ENCODE measurements at regions not wholly inside any gene's neighbourhood (a gene's known extent, or its start where the extent isn't known, plus 50 kb on each side); places are given as distances from the start of the nearest gene placed in this dataset.

DNA sequence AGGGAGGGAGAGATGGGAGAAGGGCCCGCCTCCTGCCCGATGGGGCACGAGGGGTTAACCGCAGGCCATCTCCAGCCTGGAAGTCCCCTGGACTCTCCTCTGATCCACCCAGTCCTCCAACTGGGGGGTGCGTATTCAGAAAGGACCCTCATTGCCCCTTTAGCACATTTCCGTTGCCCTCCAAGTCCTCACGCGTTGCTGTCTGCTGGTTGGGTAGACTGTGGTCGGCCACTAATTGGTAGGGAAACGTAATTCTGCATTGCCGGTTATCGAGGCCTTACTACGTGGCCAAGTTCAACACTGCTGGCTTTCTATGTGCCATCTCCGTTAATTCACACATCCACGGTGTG is 103.4 kb downstream of the FOXL1 start:
- no peak for DNase-seq
- H3K4me3 Mint-ChIP-seq: no peak overlapping the region
- no peaks in the 10 kb centered on the region for H3K36me3 Mint-ChIP-seq
- no peak for ATAC-seq
- no peaks in the 10 kb centered on the region for H3K4me1 Mint-ChIP-seq
- H3K9me3 Mint-ChIP-seq: no peaks in the 10 kb centered on the region
- Histone ChIP-seq H3K27ac (ENCODE audit: low read length) (no peak overlapping the region), H3K9me3 (ENCODE audit: control insufficient read depth, insufficient read depth, low read length) (no peaks in the 10 kb centered on the region), H3K4me1 (ENCODE audit: control insufficient read depth, insufficient read depth, low read length) (no peaks in the 10 kb centered on the region), H3K4me3 (ENCODE audit: low read length) (no peak overlapping the region), H3K36me3 (ENCODE audit: control insufficient read depth, insufficient read depth, low read length) (no peaks in the 10 kb centered on the region), H3K27me3 (ENCODE audit: control insufficient read depth, insufficient read depth, low read length) (no peaks in the 10 kb centered on the region)
- no peak overlapping the region for H3K27ac Mint-ChIP-seq
- TF ChIP-seq, protein P1, sequence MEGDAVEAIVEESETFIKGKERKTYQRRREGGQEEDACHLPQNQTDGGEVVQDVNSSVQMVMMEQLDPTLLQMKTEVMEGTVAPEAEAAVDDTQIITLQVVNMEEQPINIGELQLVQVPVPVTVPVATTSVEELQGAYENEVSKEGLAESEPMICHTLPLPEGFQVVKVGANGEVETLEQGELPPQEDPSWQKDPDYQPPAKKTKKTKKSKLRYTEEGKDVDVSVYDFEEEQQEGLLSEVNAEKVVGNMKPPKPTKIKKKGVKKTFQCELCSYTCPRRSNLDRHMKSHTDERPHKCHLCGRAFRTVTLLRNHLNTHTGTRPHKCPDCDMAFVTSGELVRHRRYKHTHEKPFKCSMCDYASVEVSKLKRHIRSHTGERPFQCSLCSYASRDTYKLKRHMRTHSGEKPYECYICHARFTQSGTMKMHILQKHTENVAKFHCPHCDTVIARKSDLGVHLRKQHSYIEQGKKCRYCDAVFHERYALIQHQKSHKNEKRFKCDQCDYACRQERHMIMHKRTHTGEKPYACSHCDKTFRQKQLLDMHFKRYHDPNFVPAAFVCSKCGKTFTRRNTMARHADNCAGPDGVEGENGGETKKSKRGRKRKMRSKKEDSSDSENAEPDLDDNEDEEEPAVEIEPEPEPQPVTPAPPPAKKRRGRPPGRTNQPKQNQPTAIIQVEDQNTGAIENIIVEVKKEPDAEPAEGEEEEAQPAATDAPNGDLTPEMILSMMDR (IDR thresholded peaks at IDR 0.05): no peak
- peaks cover 0 to 9% of the 10 kb centered on the region in 2 donors for H3K27me3 Mint-ChIP-seq (ENCODE audit: low read depth in 2 of 2)
- intact Hi-C loops (cut with micrococcal nuclease): no loop called here
- 91% methylated on average over 15 of the region's 15 CpGs for WGBS (ENCODE audit: insufficient coverage)

DNA sequence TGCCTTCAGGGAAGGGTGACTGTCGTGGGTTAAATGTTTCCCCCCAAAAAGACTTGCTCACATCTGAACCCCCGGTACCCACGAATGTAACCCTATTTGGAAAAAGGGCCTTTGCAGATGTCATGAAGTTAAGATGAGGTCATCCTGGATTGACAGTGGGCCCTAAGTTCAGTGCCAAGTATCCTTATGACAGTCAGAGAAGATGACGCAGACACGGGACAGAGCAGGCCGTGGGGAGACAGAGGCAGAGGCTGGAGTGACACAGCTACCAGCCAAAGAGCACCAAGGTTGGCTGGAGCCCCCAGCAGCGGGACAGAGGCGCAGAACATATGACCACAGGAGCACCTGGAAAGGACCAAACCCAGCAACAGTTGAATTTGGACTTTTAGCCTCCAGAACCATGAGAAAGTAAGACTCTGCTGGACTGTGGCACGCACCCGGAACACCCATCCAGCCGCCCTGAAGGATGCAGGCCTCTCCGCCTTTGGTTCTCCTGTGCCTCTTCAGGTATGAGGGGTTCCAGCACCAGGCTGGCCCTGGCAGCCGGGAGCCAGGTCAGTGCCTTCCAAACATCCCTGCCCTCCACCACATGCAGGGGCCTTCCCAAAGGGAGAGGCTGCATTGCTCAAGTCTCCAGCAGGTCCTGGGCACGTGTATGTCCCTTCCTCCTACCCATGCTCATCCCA is 104.0 kb downstream of the FOXL1 start:
- Histone ChIP-seq H3K4me3 (ENCODE audit: low read length) (no peak overlapping the region), H3K36me3 (ENCODE audit: control insufficient read depth, insufficient read depth, low read length) (no peaks in the 10 kb centered on the region), H3K27me3 (ENCODE audit: control insufficient read depth, insufficient read depth, low read length) (no peaks in the 10 kb centered on the region), H3K9me3 (ENCODE audit: control insufficient read depth, insufficient read depth, low read length) (no peaks in the 10 kb centered on the region), H3K27ac (ENCODE audit: low read length) (no peak overlapping the region), H3K4me1 (ENCODE audit: control insufficient read depth, insufficient read depth, low read length) (no peaks in the 10 kb centered on the region)
- ATAC-seq (no peak), DNase-seq (no peak)
- Mint-ChIP-seq H3K27ac (no peak overlapping the region), H3K4me1 (no peaks in the 10 kb centered on the region), H3K27me3 (ENCODE audit: low read depth in 2 of 2) (peaks cover 0 to 9% of the 10 kb centered on the region in 2 donors), H3K36me3 (no peaks in the 10 kb centered on the region), H3K4me3 (no peak overlapping the region), H3K9me3 (no peaks in the 10 kb centered on the region)
- 87% methylated on average over 13 of the region's 14 CpGs for WGBS (ENCODE audit: insufficient coverage)
- TF ChIP-seq, protein P1 (IDR thresholded peaks at IDR 0.05): no peak
- intact Hi-C loops (cut with micrococcal nuclease): no loop called here

GRCh38 chr16:86683441-86684194 is 105.3 kb downstream of the FOXL1 start:
- no peaks in the 10 kb centered on the region for H3K9me3 Mint-ChIP-seq

More at GRCh38 chr16:86683441-86684194, 105.3 kb downstream of the FOXL1 start:
- no peaks in the 10 kb centered on the region for H3K4me1 Mint-ChIP-seq
- TF ChIP-seq, protein P1 (IDR thresholded peaks at IDR 0.05): no peak
- no peak overlapping the region for H3K4me3 Mint-ChIP-seq
- no peak overlapping the region for H3K27ac Mint-ChIP-seq
- peaks cover 6 to 9% of the 10 kb centered on the region in 2 donors for H3K27me3 Mint-ChIP-seq (ENCODE audit: low read depth in 2 of 2)
- Histone ChIP-seq H3K4me3 (ENCODE audit: low read length) (no peak overlapping the region), H3K9me3 (ENCODE audit: control insufficient read depth, insufficient read depth, low read length) (no peaks in the 10 kb centered on the region), H3K4me1 (ENCODE audit: control insufficient read depth, insufficient read depth, low read length) (no peaks in the 10 kb centered on the region), H3K27me3 (ENCODE audit: control insufficient read depth, insufficient read depth, low read length) (peaks cover 2% of the 10 kb centered on the region), H3K36me3 (ENCODE audit: control insufficient read depth, insufficient read depth, low read length) (no peaks in the 10 kb centered on the region), H3K27ac (ENCODE audit: low read length) (no peak overlapping the region)
- no peak for DNase-seq
- intact Hi-C loops (cut with micrococcal nuclease): no loop called here
- 78% methylated on average over 8 of the region's 8 CpGs for WGBS (ENCODE audit: insufficient coverage)
- no peaks in the 10 kb centered on the region for H3K36me3 Mint-ChIP-seq
- no peak for ATAC-seq

Data from natural killer cell (primary cell).